HL-60 (cell line): ENCODE measurements at regions not wholly inside any gene's neighbourhood (a gene's known extent, or its start where the extent isn't known, plus 50 kb on each side); places are given as distances from the start of the nearest gene placed in this dataset.

Experiments used
- DNase-seq, 2 experiments: peaks; one replicate each; pipeline ENCODE4 v3.0.0-alpha.2; 2010 to 2020; ENCODE audit warnings: low read depth in 1 of 2, low spot score in 1 of 2
- H3K27ac ChIP-seq: fragments of 250-450 bp; sonication (Bioruptor Pico); replicated peaks from 2 replicates; pipeline ENCODE4 v1.5.1; 2020; ENCODE audit warnings: mild to moderate bottlenecking, moderate library complexity
- H3K27me3 ChIP-seq: fragments of 250-450 bp; sonication (Bioruptor Pico); 2 replicates; pipeline ENCODE4 v1.5.1; 2021; ENCODE audit warnings: mild to moderate bottlenecking, moderate library complexity; ENCODE audit not compliant: insufficient read depth, poor library complexity, severe bottlenecking
- H3K4me3 ChIP-seq: replicated peaks from 2 replicates; pipeline ENCODE4 v1.5.1; 2011; ENCODE audit warnings: mild to moderate bottlenecking, control low read depth, low read length; ENCODE audit not compliant: insufficient read depth
- GABPA ChIP-seq: IDR thresholded peaks from 2 replicates; pipeline ENCODE4 v1.6.1; 2012; ENCODE audit warnings: low read depth
- POLR2AphosphoS5 ChIP-seq: IDR thresholded peaks from 2 replicates; pipeline ENCODE4 v1.6.1; 2012; ENCODE audit warnings: low read depth
- SPI1 ChIP-seq: IDR thresholded peaks from 2 replicates; pipeline ENCODE4 v1.6.1; 2012; ENCODE audit warnings: low read depth, mild to moderate bottlenecking, borderline replicate concordance
- TF ChIP-seq, protein P1 (sequence below): IDR thresholded peaks from 2 replicates; pipeline ENCODE4 v1.6.1; 2012; ENCODE audit warnings: low read depth; ENCODE audit not compliant: insufficient replicate concordance
- TF ChIP-seq, protein P2 (sequence below): IDR thresholded peaks from one replicate; pipeline ENCODE4 v1.5.1; 2011; ENCODE audit warnings: low read length, control low read depth, inconsistent platforms; ENCODE audit not compliant: insufficient read depth

DNA sequence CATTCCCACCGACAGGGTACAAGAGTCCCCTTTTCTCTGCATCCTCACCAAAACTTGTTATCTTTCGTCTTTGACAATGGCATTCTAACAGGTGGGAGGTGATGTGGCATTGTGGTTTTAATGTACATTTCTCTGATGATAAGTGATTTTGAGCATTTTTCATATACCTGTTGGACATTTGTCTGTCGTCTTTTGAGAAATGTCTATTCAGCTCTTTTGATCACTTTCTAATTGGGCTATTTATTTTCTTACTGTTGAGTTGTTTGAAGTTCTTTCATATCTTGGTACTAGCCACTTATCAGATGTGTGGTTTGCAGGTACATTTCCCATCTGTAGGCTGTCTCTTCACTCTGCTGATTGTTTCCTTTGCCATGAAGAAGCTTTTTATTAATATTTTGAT lies 219.0 kb upstream of the SOX1 start:
- TF ChIP-seq, protein P1, sequence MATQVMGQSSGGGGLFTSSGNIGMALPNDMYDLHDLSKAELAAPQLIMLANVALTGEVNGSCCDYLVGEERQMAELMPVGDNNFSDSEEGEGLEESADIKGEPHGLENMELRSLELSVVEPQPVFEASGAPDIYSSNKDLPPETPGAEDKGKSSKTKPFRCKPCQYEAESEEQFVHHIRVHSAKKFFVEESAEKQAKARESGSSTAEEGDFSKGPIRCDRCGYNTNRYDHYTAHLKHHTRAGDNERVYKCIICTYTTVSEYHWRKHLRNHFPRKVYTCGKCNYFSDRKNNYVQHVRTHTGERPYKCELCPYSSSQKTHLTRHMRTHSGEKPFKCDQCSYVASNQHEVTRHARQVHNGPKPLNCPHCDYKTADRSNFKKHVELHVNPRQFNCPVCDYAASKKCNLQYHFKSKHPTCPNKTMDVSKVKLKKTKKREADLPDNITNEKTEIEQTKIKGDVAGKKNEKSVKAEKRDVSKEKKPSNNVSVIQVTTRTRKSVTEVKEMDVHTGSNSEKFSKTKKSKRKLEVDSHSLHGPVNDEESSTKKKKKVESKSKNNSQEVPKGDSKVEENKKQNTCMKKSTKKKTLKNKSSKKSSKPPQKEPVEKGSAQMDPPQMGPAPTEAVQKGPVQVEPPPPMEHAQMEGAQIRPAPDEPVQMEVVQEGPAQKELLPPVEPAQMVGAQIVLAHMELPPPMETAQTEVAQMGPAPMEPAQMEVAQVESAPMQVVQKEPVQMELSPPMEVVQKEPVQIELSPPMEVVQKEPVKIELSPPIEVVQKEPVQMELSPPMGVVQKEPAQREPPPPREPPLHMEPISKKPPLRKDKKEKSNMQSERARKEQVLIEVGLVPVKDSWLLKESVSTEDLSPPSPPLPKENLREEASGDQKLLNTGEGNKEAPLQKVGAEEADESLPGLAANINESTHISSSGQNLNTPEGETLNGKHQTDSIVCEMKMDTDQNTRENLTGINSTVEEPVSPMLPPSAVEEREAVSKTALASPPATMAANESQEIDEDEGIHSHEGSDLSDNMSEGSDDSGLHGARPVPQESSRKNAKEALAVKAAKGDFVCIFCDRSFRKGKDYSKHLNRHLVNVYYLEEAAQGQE, result no peak
- TF ChIP-seq SPI1 (no peak), GABPA (no peak), POLR2AphosphoS5 (no peak)
- TF ChIP-seq, protein P2, sequence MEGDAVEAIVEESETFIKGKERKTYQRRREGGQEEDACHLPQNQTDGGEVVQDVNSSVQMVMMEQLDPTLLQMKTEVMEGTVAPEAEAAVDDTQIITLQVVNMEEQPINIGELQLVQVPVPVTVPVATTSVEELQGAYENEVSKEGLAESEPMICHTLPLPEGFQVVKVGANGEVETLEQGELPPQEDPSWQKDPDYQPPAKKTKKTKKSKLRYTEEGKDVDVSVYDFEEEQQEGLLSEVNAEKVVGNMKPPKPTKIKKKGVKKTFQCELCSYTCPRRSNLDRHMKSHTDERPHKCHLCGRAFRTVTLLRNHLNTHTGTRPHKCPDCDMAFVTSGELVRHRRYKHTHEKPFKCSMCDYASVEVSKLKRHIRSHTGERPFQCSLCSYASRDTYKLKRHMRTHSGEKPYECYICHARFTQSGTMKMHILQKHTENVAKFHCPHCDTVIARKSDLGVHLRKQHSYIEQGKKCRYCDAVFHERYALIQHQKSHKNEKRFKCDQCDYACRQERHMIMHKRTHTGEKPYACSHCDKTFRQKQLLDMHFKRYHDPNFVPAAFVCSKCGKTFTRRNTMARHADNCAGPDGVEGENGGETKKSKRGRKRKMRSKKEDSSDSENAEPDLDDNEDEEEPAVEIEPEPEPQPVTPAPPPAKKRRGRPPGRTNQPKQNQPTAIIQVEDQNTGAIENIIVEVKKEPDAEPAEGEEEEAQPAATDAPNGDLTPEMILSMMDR, result no peak
- peaks cover 15% of the 10 kb centered on the region for H3K27me3 ChIP-seq
- no peak overlapping the region for H3K27ac ChIP-seq
- no peak overlapping the region for H3K4me3 ChIP-seq
- no peak for DNase-seq

DNA sequence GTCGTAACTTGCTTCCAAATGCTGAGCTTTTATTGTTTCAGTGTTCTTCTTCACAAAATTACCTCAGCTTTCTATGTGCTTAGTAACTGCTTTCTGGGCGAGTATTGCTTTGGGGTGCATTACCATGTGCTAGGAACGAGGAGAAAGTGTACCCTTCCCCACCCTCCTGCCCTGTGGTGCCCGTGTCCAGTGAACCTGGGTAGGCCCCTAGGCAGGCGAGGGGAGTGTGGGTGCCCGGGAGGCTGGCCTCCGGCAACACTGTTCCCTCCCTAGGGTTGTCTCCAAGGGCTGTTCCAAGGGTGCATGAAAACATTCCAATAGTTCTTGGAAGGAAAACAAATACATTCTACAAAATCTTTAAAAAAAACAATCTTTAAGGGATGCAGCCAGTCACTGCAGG lies 216.5 kb upstream of the SOX1 start:
- no peak for DNase-seq
- peaks cover 14% of the 10 kb centered on the region for H3K27me3 ChIP-seq
- TF ChIP-seq, protein P2, result no peak
- TF ChIP-seq SPI1, result no peak
- no peak overlapping the region for H3K27ac ChIP-seq
- H3K4me3 ChIP-seq, result no peak overlapping the region

DNA sequence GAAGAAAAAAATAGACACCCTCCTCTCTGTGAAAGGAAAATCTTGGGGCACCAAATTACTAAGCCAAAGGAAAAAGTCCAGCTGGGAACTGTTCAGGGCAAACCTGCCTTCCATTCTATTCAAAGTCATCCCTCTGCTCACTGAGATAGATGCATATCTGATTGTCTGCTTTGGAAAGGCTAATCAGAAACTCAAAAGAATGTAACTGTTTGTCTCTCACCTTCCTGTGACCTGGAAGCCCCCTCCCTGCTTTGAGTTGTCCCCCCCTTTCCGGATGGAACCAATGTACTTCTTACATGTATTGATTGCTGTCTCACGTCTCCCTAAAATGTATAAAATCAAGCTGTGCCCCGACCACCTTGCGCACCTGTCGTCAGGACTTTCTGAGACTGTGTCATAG lies 216.0 kb upstream of the SOX1 start:
- no peak overlapping the region for H3K27ac ChIP-seq
- H3K27me3 ChIP-seq, result peaks cover 9% of the 10 kb centered on the region
- H3K4me3 ChIP-seq, result no peak overlapping the region
- no peak for DNase-seq
- TF ChIP-seq, protein P2, result no peak
- TF ChIP-seq SPI1, result no peak
- TF ChIP-seq POLR2AphosphoS5, result no peak
- no peak for TF ChIP-seq GABPA
- TF ChIP-seq, protein P1, result no peak

DNA sequence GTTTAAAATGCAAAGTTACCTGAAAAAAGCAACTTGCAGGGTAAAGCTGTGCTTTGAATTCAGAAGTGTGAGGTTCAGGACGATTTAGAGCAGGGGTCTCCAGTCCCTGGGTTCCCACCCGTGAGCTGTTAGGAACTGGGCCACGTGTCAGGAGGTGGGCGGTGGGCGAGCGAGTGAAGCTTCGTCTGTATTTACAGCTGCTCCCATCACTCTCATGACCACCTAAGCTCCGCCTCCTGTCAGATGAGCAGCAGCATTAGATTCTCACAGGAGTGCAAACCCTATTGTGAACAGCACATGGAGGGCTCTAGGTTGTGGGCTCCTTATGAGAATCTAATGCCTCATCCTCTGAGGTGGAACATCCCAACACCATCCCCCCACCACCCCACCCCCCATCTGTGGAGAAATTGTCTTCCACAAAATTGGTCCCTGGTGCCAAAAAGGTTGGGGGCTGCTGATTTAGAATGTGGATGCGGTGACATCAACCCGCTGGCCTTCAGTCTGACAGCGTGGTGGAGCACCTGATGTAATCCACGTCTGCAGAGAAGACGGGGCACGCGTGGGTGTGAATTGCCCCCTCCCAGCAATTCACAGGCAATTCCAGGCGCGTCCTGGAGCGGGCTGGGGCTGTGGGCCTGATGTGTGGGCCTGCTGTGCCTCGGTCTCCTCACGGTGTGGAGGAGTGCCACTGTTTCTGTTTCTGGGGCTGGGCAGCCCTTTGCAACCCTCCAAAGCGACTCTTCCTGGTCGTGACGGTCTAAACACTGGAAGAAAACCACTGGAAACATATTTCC lies 214.0 kb upstream of the SOX1 start:
- no peak for TF ChIP-seq SPI1
- TF ChIP-seq, protein P1, result no peak
- TF ChIP-seq, protein P2, result no peak
- no peak for TF ChIP-seq GABPA
- TF ChIP-seq POLR2AphosphoS5, result no peak
- no peak overlapping the region for H3K4me3 ChIP-seq
- DNase-seq, result no peak
- H3K27me3 ChIP-seq, result peaks cover 2% of the 10 kb centered on the region
- H3K27ac ChIP-seq, result no peak overlapping the region
